ENCODE measurements at regions not wholly inside any gene's neighbourhood (a gene's known extent, or its start where the extent isn't known, plus 50 kb on each side); places are given as distances from the start of the nearest gene placed in this dataset.
A peak's percentile ranks its signal among the peaks of the same experiment; 100 is the strongest.

GRCh38 chr9:80185112-80185738, 613.5 kb downstream of the TLE4 start:
- no peak for DNase-seq (ENCODE audit: low read depth)

- peak; percentile 82 for DNase-seq (ENCODE audit: low read depth)
These were observed 606.2 kb downstream of the TLE4 start for GRCh38 chr9:80177949-80178480.

- DNase-seq (ENCODE audit: low read depth), result peak; percentile 63
These were observed 603.8 kb downstream of the TLE4 start for GRCh38 chr9:80175286-80176150.

- DNase-seq (ENCODE audit: low read depth), result no peak
These were observed 592.1 kb downstream of the TLE4 start for GRCh38 chr9:80163889-80164288.

- no peak for DNase-seq (ENCODE audit: low read depth)
These were observed 586.9 kb downstream of the TLE4 start for GRCh38 chr9:80158554-80159170.

- DNase-seq (ENCODE audit: low read depth), result no peak
These were observed 586.4 kb downstream of the TLE4 start for GRCh38 chr9:80158131-80158530.

GRCh38 chr9:80157561-80157983, 585.8 kb downstream of the TLE4 start:
- peak; percentile 22 for DNase-seq (ENCODE audit: low read depth)

- DNase-seq (ENCODE audit: low read depth), result no peak
These were observed 585.1 kb downstream of the TLE4 start for GRCh38 chr9:80156756-80157472.

GRCh38 chr9:80156262-80156661, 584.5 kb downstream of the TLE4 start:
- no peak for DNase-seq (ENCODE audit: low read depth)

- DNase-seq (ENCODE audit: low read depth), result no peak
These were observed 576.1 kb downstream of the TLE4 start for GRCh38 chr9:80147866-80148265.

- DNase-seq (ENCODE audit: low read depth), result peak; percentile 30
These were observed 574.7 kb downstream of the TLE4 start for GRCh38 chr9:80146466-80146865.

- no peak for DNase-seq (ENCODE audit: low read depth)
These were observed 573.1 kb downstream of the TLE4 start for GRCh38 chr9:80144856-80145255.

- DNase-seq (ENCODE audit: low read depth), result no peak
These were observed 572.6 kb downstream of the TLE4 start for GRCh38 chr9:80144406-80144805.

- no peak for DNase-seq (ENCODE audit: low read depth)
These were observed 572.1 kb downstream of the TLE4 start for GRCh38 chr9:80143899-80144298.

GRCh38 chr9:80134487-80134886, 562.7 kb downstream of the TLE4 start:
- no peak for DNase-seq (ENCODE audit: low read depth)

GRCh38 chr9:80131627-80132026, 559.9 kb downstream of the TLE4 start:
- DNase-seq (ENCODE audit: low read depth), result no peak

GRCh38 chr9:80127920-80128319, 556.2 kb downstream of the TLE4 start:
- no peak for DNase-seq (ENCODE audit: low read depth)

- DNase-seq (ENCODE audit: low read depth), result no peak
These were observed 554.0 kb downstream of the TLE4 start for GRCh38 chr9:80125731-80126264.

- DNase-seq (ENCODE audit: low read depth), result no peak
These were observed 545.3 kb downstream of the TLE4 start for GRCh38 chr9:80117031-80117430.

- no peak for DNase-seq (ENCODE audit: low read depth)
These were observed 542.5 kb downstream of the TLE4 start for GRCh38 chr9:80114241-80114640.

Data from myocyte (in vitro differentiated cells).